HFF-Myc (cell line): ENCODE measurements at regions not wholly inside any gene's neighbourhood (a gene's known extent, or its start where the extent isn't known, plus 50 kb on each side); places are given as distances from the start of the nearest gene placed in this dataset.

Source experiments
- DNase-seq: peaks from one replicate; pipeline ENCODE4 v3.0.0-alpha.2; 2011; ENCODE audit warnings: low read depth; ENCODE audit errors: extremely low read depth
- H3K4me3 ChIP-seq: replicated peaks from 2 replicates; pipeline ENCODE4 v1.5.1; 2011; ENCODE audit warnings: low read depth, mild to moderate bottlenecking, control low read depth, low read length
- TF ChIP-seq, protein P1 (sequence below): IDR thresholded peaks from 2 replicates; pipeline ENCODE4 v1.5.1; 2012; ENCODE audit warnings: mild to moderate bottlenecking, low read depth, low read length, control low read depth; ENCODE audit errors: missing control alignments

DNA sequence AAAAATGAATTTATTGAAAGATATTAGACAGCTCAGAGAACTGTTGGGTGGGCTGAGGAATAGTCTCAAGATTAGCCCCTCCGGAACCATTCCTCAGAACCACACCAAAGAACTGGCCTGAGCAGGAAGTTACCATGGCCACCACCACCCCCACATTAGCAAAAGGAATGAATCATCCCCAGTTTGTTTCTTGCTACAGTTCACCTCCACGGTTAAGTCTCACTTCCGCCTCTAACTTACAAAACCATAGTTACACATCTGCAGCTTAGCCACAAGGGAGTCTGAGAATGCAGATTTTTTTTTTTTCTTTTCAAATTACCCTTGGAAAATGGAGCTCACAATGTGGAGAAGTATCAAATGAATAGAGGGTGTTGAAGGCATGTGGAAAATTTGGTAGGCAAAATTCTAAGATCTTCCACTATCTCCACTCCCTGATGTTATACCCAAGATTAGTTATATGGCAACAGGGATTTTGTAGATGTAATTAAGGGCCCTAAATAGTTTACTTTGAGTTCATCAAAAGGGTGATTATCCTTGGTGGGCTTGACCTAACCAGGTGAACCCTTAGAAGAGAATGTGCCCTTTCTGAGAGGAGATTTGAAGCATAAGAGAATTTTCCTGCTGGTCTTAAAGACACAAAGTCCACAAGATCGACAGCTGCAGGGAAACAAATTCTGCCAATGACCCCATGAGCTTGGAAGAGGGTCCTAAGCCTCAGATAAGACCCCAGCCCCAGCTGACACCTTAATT, 129.8 kb upstream of the KRR1 start:
- no peak overlapping the region for H3K4me3 ChIP-seq
- DNase-seq: peak; percentile 88
- TF ChIP-seq, protein P1, sequence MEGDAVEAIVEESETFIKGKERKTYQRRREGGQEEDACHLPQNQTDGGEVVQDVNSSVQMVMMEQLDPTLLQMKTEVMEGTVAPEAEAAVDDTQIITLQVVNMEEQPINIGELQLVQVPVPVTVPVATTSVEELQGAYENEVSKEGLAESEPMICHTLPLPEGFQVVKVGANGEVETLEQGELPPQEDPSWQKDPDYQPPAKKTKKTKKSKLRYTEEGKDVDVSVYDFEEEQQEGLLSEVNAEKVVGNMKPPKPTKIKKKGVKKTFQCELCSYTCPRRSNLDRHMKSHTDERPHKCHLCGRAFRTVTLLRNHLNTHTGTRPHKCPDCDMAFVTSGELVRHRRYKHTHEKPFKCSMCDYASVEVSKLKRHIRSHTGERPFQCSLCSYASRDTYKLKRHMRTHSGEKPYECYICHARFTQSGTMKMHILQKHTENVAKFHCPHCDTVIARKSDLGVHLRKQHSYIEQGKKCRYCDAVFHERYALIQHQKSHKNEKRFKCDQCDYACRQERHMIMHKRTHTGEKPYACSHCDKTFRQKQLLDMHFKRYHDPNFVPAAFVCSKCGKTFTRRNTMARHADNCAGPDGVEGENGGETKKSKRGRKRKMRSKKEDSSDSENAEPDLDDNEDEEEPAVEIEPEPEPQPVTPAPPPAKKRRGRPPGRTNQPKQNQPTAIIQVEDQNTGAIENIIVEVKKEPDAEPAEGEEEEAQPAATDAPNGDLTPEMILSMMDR: no peak

DNA sequence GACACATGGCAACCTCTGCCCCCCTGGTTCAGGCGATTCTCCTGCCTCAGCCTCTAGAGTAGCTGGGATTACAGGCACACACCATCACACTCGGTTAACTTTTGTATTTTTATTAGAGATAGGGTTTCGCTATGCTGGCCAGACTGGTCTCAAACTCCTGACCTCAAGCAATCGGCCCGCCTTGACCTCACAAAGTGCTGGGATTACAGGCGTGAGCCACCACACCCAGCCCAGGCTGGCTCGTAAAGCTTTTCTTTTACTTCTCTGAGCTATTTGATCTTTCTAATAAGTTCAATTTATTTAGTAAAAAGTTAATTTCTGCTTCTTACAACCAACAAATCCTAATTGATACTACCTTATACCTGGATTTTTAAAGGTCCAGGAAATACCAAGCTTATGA, 127.4 kb upstream of the KRR1 start:
- TF ChIP-seq, protein P1: no peak
- no peak overlapping the region for H3K4me3 ChIP-seq
- no peak for DNase-seq

DNA sequence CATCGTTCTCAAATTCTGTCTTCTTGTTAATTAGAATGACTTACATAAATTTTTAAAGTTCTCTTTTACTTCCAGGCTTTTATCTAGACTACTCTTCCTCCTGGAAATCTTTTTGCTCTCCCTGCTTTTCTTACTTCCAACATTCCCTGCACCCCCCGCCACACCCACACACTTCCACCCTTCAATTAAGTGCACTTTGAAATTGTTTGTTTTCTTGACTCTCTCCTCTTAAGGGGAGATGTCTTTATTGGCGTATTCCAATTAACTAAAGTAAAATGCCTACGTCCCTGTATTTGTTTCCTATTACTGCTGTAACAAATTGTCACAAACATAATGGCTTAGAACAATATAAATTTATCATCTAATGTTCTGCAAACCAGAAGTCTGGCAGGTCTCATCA, 125.2 kb upstream of the KRR1 start:
- no peak for DNase-seq
- H3K4me3 ChIP-seq: no peak overlapping the region
- TF ChIP-seq, protein P1: no peak

DNA sequence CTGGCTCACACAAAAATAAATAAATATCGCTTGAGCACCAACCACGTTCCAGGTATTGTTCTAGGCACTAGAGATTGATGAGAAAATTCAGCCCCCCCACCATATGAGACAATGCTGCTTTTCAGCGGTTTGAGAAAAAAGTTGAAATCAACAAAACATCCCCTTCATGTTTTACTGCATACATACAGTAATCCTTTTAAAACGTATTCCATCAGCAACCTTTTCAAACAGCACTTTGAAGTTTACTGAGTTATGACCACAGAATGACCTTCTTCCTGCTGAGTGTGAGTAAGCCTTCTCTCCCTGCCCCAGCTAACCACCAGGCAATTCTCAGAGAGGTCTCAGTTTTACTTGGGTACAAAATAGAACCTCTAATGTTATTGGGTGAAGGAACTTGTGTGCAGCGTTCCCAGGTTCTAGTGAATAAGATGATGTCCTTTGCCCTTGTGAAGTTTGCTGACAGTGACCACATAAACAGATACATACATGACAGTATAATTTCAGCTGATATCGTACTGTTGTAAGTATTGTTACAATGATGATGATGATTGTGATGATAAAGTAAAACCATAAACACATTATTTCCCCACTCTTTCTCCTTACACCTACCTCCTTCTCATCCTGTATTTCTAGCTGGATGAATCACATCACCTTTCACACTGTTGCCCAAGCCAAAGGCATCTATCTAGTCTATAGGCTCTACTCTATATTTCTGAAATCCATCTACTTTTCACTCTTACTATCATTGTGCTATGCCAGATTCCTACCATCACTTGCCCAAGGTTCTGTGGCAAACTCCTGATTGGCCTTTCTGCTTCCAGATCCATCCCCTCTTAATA, 124.4 kb upstream of the KRR1 start:
- H3K4me3 ChIP-seq: no peak overlapping the region
- TF ChIP-seq, protein P1: no peak
- peak; percentile 88 for DNase-seq

DNA sequence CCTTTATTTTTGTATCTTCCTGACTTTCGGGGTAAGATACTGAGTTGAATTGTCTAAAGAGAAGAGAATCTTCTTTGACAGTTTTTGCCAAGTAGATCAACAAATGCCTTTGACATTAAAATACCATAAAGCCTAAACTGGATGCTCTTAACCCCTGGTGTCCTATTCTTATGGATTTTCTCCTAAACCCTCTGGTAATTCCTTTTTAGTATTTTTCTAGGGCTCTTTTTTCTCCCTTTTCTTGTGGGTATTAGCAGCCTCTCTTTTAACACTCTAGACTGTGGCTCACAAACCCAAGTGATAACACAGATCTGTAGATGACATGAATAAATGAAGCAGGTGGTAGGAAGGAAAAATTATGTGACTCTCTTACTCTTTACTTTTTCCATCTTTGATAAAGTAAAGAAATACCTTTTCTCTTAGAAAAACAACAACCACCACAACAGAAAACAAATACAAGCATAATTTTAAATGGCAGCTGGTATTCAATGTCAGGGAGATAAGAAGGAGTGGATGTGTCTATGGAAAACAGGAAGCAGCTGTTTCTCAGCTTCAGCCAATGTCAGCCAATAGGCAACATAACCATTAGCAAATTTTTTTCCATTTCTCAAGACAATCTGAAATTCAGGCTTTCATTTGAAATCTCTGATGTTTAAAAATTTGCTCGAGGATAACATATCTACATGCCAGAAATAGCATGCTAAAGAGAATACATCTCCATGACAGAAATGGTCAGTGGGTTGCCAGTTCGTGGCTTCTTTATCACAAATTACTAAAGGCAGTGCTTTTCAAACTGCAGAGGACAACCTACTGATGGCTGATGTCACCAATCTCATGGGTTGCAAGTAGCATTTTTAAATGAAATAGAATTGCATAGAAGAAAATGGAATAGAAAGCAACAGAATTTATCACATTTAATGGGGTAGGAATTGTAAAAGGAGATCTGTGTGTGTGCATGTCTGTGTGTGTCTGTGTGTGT, 123.1 kb upstream of the KRR1 start:
- TF ChIP-seq, protein P1: no peak
- no peak overlapping the region for H3K4me3 ChIP-seq
- no peak for DNase-seq

DNA sequence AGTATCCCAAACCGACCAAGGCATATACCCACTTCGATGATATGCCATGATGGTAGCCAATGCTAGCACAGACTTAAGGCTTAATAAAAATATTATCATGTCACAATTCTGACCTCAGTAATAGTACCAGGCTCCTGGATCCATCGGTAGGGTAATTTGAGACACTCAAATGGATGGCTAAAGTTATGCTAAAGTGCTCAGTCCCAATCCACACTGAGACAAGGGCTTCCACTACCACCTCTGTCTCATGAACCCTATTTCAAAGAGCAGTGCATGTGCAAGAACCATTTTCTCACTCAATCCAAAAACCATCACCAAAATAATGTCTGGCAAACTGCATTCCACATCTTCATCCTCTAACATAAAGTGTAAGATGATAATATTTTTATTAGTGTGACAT, 122.4 kb upstream of the KRR1 start:
- H3K4me3 ChIP-seq: no peak overlapping the region
- DNase-seq: no peak
- TF ChIP-seq, protein P1: no peak
